ENCODE measurements at regions not wholly inside any gene's neighbourhood (a gene's known extent, or its start where the extent isn't known, plus 50 kb on each side); places are given as distances from the start of the nearest gene placed in this dataset.

DNA sequence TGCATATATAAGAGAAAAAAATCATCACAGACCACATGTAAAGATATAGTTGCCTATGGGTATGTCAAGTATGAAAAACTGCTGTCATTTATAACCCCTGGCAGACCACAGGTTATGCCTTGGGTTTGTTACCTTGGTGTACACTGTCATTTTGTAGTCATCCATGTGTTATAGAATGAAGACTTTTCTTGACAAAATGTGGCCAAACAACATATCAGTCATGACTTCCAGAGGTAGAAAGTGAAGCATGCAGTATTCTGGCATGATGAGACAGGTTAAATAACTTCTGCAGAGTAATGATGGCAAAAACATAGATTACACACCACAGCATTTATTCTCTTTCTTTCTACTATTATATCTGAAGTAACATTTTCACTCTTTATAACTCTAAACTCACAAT lies 74.9 kb upstream of the NEUROD1 start:
- ATAC-seq: no peak
- no peak for DNase-seq
- Histone ChIP-seq H3K9me3 (ENCODE audit: control insufficient read depth, insufficient read depth, low read length) (no peaks in the 10 kb centered on the region), H3K27me3 (ENCODE audit: control insufficient read depth, insufficient read depth, low read length) (no peaks in the 10 kb centered on the region), H3K36me3 (ENCODE audit: control insufficient read depth, insufficient read depth, low read length) (no peaks in the 10 kb centered on the region), H3K27ac (ENCODE audit: low read length) (no peak overlapping the region), H3K4me1 (ENCODE audit: control insufficient read depth, insufficient read depth, low read length) (no peaks in the 10 kb centered on the region), H3K4me3 (ENCODE audit: low read length) (no peak overlapping the region)
- Mint-ChIP-seq H3K4me1 (no peaks in the 10 kb centered on the region), H3K9me3 (no peaks in the 10 kb centered on the region), H3K27me3 (ENCODE audit: low read depth in 2 of 2) (peaks cover 16% of the 10 kb centered on the region in 2 donors), H3K27ac (no peak overlapping the region), H3K36me3 (no peaks in the 10 kb centered on the region), H3K4me3 (no peak overlapping the region)
- TF ChIP-seq, protein P1, sequence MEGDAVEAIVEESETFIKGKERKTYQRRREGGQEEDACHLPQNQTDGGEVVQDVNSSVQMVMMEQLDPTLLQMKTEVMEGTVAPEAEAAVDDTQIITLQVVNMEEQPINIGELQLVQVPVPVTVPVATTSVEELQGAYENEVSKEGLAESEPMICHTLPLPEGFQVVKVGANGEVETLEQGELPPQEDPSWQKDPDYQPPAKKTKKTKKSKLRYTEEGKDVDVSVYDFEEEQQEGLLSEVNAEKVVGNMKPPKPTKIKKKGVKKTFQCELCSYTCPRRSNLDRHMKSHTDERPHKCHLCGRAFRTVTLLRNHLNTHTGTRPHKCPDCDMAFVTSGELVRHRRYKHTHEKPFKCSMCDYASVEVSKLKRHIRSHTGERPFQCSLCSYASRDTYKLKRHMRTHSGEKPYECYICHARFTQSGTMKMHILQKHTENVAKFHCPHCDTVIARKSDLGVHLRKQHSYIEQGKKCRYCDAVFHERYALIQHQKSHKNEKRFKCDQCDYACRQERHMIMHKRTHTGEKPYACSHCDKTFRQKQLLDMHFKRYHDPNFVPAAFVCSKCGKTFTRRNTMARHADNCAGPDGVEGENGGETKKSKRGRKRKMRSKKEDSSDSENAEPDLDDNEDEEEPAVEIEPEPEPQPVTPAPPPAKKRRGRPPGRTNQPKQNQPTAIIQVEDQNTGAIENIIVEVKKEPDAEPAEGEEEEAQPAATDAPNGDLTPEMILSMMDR (IDR thresholded peaks at IDR 0.05): no peak
- intact Hi-C loops (cut with micrococcal nuclease): no loop called here

DNA sequence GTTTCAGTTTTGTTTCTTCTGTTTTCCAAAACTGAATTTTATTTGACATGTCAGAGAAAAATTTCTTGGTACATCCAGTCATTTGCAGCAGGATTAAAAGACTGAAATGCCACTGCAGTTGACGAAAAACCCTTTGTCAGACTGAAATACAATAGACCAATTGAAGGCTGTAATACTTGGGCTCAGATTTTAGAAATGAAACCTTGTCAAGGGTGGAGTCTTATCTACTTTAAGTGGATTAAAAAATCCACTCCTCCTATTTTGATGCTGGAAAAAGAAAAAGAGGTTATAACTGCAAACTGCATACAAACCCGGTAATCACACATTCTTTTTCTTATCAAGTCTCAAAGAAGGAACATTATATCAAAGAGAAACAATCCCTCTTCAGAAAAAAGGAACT lies 80.2 kb upstream of the NEUROD1 start:
- no peak overlapping the region for H3K4me3 ChIP-seq (ENCODE audit: low read length)
- H3K4me1 ChIP-seq (ENCODE audit: control insufficient read depth, insufficient read depth, low read length): no peaks in the 10 kb centered on the region
- H3K36me3 ChIP-seq (ENCODE audit: control insufficient read depth, insufficient read depth, low read length): no peaks in the 10 kb centered on the region
- ATAC-seq (no peak), DNase-seq (no peak)
- Mint-ChIP-seq H3K27ac (no peak overlapping the region), H3K9me3 (no peaks in the 10 kb centered on the region), H3K27me3 (ENCODE audit: low read depth in 2 of 2) (peaks cover 0 to 9% of the 10 kb centered on the region in 2 donors), H3K36me3 (no peaks in the 10 kb centered on the region), H3K4me1 (no peaks in the 10 kb centered on the region), H3K4me3 (no peak overlapping the region)
- no peaks in the 10 kb centered on the region for H3K27me3 ChIP-seq (ENCODE audit: control insufficient read depth, insufficient read depth, low read length)
- intact Hi-C loops (cut with micrococcal nuclease): no loop called here
- 61% methylated on average over 2 of the region's 2 CpGs for WGBS (ENCODE audit: insufficient coverage)
- no peak overlapping the region for H3K27ac ChIP-seq (ENCODE audit: low read length)
- TF ChIP-seq, protein P1 (IDR thresholded peaks at IDR 0.05): no peak
- no peaks in the 10 kb centered on the region for H3K9me3 ChIP-seq (ENCODE audit: control insufficient read depth, insufficient read depth, low read length)

DNA sequence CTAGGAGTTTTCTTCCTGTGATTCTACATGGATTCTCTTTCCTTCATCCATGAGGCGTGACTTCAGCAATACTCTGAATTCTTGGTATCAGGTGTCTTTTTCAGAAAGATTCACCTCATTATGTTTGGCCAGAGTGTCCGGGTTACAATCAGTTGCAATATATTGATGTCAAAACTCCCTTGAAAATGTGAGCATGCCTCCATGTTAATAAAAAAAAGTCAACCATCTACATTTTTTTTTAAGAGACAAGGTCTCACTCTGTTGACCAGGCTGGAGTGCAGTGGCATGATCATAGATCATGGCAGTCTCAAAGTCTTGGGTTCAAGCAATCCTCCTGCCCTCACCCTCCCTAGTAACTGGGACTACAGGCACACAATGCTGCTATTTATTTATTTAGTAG lies 80.9 kb upstream of the NEUROD1 start:
- Mint-ChIP-seq H3K36me3 (no peaks in the 10 kb centered on the region), H3K9me3 (no peaks in the 10 kb centered on the region), H3K27me3 (ENCODE audit: low read depth in 2 of 2) (peaks cover 0 to 5% of the 10 kb centered on the region in 2 donors), H3K4me1 (no peaks in the 10 kb centered on the region), H3K4me3 (no peak overlapping the region), H3K27ac (no peak overlapping the region)
- Histone ChIP-seq H3K27me3 (ENCODE audit: control insufficient read depth, insufficient read depth, low read length) (no peaks in the 10 kb centered on the region), H3K36me3 (ENCODE audit: control insufficient read depth, insufficient read depth, low read length) (no peaks in the 10 kb centered on the region), H3K4me1 (ENCODE audit: control insufficient read depth, insufficient read depth, low read length) (no peaks in the 10 kb centered on the region), H3K27ac (ENCODE audit: low read length) (no peak overlapping the region), H3K4me3 (ENCODE audit: low read length) (no peak overlapping the region), H3K9me3 (ENCODE audit: control insufficient read depth, insufficient read depth, low read length) (no peaks in the 10 kb centered on the region)
- intact Hi-C loops (cut with micrococcal nuclease): no loop called here
- TF ChIP-seq, protein P1 (IDR thresholded peaks at IDR 0.05): no peak
- ATAC-seq: no peak
- no peak for DNase-seq
- 100% methylated on average over 2 of the region's 2 CpGs for WGBS (ENCODE audit: insufficient coverage)

DNA sequence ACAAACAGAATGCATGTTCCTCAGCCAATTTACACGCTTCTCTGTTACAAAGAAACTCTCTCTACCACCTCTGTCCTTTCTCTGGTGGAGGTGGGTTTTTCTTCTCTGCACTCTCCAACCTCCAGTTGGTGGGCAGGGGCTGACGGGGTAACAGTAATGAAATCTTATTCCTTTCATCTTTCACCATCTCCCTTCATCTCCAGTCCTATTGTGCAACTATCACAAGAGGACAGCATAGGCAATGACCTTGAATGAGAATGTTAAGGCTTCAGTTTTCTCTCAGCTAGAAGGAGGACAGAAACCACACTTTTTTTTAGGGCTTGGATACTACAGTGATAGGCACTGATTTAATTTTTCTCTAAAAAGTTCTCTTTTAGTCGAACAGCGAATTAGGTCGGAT lies 81.7 kb upstream of the NEUROD1 start:
- H3K4me1 ChIP-seq (ENCODE audit: control insufficient read depth, insufficient read depth, low read length): no peaks in the 10 kb centered on the region
- no peak overlapping the region for H3K27ac ChIP-seq (ENCODE audit: low read length)
- H3K4me3 Mint-ChIP-seq: no peak overlapping the region
- ATAC-seq (no peak), DNase-seq (no peak)
- H3K9me3 ChIP-seq (ENCODE audit: control insufficient read depth, insufficient read depth, low read length): no peaks in the 10 kb centered on the region
- H3K27me3 ChIP-seq (ENCODE audit: control insufficient read depth, insufficient read depth, low read length): no peaks in the 10 kb centered on the region
- TF ChIP-seq, protein P1 (IDR thresholded peaks at IDR 0.05): no peak
- no peaks in the 10 kb centered on the region for H3K36me3 ChIP-seq (ENCODE audit: control insufficient read depth, insufficient read depth, low read length)
- peaks cover 0 to 5% of the 10 kb centered on the region in 2 donors for H3K27me3 Mint-ChIP-seq (ENCODE audit: low read depth in 2 of 2)
- no peaks in the 10 kb centered on the region for H3K36me3 Mint-ChIP-seq
- 84% methylated on average over 3 of the region's 5 CpGs for WGBS (ENCODE audit: insufficient coverage)
- intact Hi-C loops (cut with micrococcal nuclease): no loop called here
- H3K4me3 ChIP-seq (ENCODE audit: low read length): no peak overlapping the region
- H3K9me3 Mint-ChIP-seq: no peaks in the 10 kb centered on the region
- no peaks in the 10 kb centered on the region for H3K4me1 Mint-ChIP-seq
- no peak overlapping the region for H3K27ac Mint-ChIP-seq

Data from natural killer cell (primary cell).